HG02759 (cell line): ENCODE measurements at regions not wholly inside any gene's neighbourhood (a gene's known extent, or its start where the extent isn't known, plus 50 kb on each side); places are given as distances from the start of the nearest gene placed in this dataset.
"Not testable (repeated sequence)": the region's sequence is repeated elsewhere in the genome, so short reads cannot be mapped to it uniquely, and the experiment has no call there.

ENCODE experiments used
- ATAC-seq: cut with Tn5 transposase; IDR thresholded peaks from one replicate; pipeline ENCODE4 v1.9.1; 2021; ENCODE audit warnings: mild to moderate bottlenecking, moderate library complexity; ENCODE audit not compliant: unreplicated experiment

GRCh38 chr10:36766940-36767339 lies 358.5 kb upstream of the ANKRD30A start:
- ATAC-seq, result no peak

DNA sequence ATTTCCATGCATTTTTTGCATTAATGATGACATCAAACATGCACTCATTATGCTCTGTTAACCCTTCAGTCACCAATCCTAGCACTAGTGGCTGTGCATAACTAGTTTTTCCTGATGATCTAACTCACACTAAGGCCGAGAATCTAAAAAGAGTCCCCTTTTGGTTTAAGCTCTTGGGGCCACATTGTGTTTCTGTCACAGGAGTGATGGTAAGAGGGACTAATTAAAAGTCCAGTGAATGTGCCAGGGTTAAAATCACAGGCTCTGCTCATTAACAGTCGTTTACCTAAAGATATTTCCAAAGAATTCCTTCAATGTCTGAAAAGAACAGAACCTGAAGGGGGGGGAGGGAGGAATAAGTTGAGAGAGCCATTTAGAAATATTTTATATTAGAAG lies 359.0 kb upstream of the ANKRD30A start:
- no peak for ATAC-seq

- no peak for ATAC-seq
Observed at GRCh38 chr10:36765782-36766414, 359.5 kb upstream of the ANKRD30A start.

DNA sequence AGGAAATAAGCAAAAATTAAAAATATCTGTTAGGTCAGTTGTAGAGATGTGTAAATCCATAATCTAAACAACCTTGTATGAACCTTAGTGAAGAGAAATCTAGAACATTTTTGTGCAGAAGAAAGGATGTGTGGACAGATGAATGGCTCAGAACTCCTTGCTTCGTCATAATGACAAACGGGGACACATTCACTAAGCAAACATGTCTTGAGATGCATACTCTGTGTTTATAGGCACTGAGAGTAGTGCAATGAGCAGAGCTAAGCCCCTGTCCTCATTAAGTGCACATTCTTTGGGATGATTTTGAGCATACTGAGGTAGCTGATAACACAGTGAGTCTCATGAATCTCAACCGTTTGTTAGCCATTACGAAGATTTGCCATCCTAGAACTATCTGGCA lies 360.6 kb upstream of the ANKRD30A start:
- no peak for ATAC-seq

- ATAC-seq, result no peak
Observed at GRCh38 chr10:36761121-36761520, 364.3 kb upstream of the ANKRD30A start.

DNA sequence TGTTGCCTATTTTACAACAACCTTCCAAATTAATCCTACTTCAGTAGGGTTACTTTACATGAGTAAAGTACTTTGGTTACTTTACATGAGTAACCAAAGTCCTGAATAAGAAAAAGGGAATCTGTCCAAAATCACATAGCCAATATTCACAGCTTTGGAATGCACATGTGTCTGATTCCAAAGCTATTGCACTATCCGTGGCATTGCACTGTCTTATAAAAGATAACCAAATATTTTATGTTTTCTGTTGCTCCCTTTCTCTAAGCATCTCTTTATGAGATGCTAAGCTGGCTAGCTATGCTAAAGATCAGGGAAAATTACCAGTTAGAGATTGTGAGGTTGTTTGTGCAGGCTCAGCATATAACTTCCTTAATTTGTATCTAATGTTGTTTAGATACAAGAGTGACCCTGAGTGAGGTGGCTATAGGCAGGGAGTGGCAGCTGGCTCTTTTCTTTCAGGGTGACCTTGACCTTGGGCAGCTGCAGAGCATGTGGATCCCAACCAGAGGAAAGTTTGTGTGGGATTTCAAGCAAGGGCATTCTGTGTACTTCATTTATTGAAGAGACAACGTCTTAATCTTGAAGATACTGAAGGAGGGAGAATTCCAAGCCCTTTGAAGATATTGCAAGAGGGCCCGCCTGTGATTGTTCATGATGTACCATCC lies 366.1 kb upstream of the ANKRD30A start:
- no peak for ATAC-seq

DNA sequence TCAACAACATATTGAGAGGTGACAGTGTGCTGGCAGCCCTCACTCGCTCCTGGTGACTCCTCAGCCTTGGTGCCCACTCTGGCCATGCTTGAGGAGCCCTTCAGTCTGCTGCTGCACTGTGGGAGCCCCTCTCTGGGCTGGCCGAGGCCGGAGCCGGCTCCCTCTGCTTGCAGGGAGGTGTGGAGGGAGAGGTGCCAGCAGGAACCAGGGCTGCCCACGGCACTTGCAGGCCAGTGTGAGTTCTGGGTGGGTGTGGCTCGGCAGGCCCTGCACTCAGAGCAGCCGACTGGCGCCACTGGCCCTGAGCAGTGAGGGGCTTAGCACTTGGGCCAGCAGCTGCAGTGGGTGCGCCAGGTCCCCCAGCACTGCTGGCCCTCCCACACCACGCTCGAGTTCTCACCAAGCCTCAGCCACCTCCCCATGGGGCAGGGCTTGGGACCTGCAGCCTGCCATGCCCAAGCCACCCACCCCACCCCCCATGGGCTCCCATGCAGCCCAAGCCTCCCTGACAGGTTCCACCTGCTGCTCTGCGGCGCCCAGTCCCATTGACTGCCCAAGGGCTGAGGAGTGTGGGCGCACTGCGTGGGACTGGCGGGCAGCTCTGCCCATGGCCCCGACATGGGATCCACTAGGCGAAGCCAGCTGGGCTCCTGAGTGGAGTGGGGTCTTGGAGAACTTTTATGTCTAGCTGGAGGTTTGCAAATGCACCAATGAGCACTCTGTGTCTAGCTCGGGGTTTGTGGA lies 377.1 kb upstream of the ANKRD30A start:
- ATAC-seq, result no peak

GRCh38 chr10:36739884-36740445 lies 385.4 kb upstream of the ANKRD30A start:
- ATAC-seq, result no peak

- ATAC-seq, result no peak
Observed at GRCh38 chr10:36738738-36739431, 386.5 kb upstream of the ANKRD30A start.

GRCh38 chr10:36736311-36736710 lies 389.1 kb upstream of the ANKRD30A start:
- no peak for ATAC-seq

GRCh38 chr10:36734590-36734989 lies 390.8 kb upstream of the ANKRD30A start:
- not testable (repeated sequence) for ATAC-seq

- no peak for ATAC-seq
Observed at GRCh38 chr10:36730316-36730715, 395.1 kb upstream of the ANKRD30A start.

DNA sequence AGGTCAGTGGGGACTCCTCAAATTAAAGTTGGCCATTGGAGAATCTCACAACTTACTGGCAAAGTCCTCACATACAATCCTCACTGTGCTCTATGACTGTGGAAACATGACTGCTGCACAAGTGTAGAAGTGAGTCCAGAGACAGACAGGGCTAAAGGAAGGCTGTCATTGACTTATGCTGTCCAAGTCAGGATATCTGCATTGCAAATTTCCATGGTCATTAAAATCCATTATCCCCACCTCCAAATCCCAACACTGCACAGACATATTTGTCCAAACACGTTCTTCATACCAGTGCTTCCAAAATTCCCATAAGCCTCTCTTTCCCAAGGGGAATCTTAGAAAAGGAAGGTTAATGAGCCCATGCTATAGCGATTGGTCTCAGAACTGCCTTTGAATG lies 396.8 kb upstream of the ANKRD30A start:
- no peak for ATAC-seq

DNA sequence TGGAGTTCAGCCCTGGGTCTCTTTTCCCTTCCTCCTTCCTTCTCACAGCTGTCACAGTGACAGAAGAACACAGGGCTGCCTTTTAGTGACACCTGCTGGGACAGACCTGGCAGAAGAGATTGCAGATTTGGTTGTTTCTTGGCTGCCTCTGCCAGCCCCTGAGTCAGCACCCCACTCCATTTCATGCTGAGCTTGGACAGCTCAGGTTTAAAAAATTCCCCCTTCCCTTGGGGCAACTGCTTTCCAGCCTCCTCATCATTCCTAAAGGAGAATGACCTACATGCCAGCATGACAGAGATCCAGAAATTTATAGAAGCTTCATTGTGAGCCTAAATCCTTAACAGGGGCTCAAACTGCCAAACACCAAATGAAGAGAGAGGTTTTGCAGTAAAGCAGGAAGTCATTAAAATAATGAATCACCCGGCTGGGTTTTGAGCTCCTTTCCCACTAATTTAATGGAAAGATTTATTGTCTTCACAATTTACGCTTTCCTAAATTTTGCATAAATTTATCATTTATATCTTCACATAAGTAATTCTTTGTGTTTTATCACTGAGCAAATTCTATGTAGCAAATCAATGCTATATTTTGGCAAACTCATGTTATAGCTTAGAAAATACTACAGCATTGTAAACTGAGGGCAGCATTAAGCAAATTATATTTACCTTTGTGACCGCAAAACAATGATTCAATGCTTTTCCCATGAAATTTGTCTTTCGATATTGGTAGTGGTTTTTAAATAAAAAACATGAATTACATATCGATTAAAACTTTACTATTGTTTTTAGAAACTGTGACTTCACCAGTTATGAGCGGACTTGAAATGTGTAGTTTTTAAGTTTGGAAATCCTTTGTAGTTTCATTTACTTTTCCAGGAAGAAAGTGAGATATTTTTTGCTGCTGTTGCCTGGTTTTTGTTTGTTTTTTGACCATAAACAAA lies 399.5 kb upstream of the ANKRD30A start:
- ATAC-seq, result no peak

- ATAC-seq, result no peak
Observed at GRCh38 chr10:36722777-36723176, 402.6 kb upstream of the ANKRD30A start.

- no peak for ATAC-seq
Observed at GRCh38 chr10:36721871-36722270, 403.5 kb upstream of the ANKRD30A start.

DNA sequence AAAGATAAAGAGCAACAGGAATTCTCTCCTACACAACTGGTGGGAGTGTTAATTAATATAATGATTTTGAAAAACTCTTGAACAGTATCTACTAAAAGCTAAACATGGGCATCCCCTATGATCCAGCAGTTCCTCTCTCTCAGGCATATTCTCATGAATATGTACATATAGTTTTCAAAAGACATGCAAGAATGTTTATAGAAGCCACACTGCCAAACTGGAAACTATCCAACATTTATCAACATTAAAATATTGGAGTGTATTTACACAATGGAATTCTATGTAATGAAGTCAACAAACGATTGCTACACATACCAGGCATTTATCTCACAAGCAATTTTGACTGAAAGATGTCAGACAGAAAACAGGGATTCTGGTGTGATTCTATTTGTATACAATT lies 404.5 kb upstream of the ANKRD30A start:
- ATAC-seq, result no peak

GRCh38 chr10:36717118-36717517 lies 408.3 kb upstream of the ANKRD30A start:
- ATAC-seq, result no peak

DNA sequence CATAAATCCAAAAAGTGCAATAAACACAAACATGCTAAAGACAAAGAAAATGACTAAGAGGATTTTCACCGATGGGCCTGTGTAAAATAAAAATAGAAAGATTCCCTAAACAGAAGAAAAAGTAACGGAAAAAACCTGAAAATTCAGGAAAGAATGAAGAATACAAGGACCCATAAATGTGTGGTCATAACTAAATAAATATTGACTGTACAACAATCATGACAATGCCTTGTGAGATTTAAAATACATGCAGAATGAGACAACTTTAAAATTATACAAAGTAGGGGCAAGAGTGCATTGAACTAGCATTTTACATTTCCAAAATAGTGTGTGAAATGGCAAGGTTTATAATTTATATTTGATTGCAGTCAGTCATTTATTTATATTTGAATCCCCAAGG lies 409.1 kb upstream of the ANKRD30A start:
- ATAC-seq, result no peak

DNA sequence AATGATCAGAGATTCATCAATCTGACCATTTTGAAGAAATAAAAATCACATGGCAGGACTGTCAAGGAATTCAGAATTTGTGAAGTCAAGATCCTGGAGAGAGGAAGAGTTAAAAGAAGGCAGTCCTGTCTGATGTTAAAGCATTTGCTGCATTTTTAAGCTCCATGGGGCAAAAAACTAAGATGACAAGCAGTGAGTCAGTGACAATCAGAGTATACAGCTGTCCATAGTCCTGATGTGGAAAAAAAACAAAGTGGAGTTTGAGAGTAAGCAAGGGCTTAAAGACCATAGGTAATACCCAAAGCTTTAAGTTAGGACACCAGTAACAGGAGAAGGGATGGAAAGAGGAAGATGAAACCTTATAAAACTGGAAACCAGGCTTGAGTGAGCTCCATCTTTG lies 412.7 kb upstream of the ANKRD30A start:
- no peak for ATAC-seq
